HG03039 (cell line): ENCODE measurements at regions not wholly inside any gene's neighbourhood (a gene's known extent, or its start where the extent isn't known, plus 50 kb on each side); places are given as distances from the start of the nearest gene placed in this dataset.

ENCODE experiments used
- ATAC-seq: cut with Tn5 transposase; IDR thresholded peaks from one replicate; pipeline ENCODE4 v1.9.1; 2021; ENCODE audit warnings: mild to moderate bottlenecking, moderate library complexity; ENCODE audit not compliant: unreplicated experiment

- ATAC-seq, result no peak
Observed at GRCh38 chr13:26456650-26457049, 100.8 kb upstream of the WASF3 start.

GRCh38 chr13:26457212-26457611 is 100.3 kb upstream of the WASF3 start:
- ATAC-seq, result no peak

GRCh38 chr13:26458196-26458749 is 99.2 kb upstream of the WASF3 start:
- no peak for ATAC-seq

- ATAC-seq, result no peak
Observed at GRCh38 chr13:26459276-26460131, 98.0 kb upstream of the WASF3 start.

GRCh38 chr13:26460648-26461047 is 96.8 kb upstream of the WASF3 start:
- ATAC-seq, result no peak

GRCh38 chr13:26463296-26463695 is 94.2 kb upstream of the WASF3 start:
- no peak for ATAC-seq

- ATAC-seq, result no peak
Observed at GRCh38 chr13:26463848-26464247, 93.6 kb upstream of the WASF3 start.

GRCh38 chr13:26465514-26465913 is 92.0 kb upstream of the WASF3 start:
- no peak for ATAC-seq

GRCh38 chr13:26465954-26466353 is 91.5 kb upstream of the WASF3 start:
- ATAC-seq, result no peak

GRCh38 chr13:26468265-26468801 is 89.2 kb upstream of the WASF3 start:
- no peak for ATAC-seq

- ATAC-seq, result no peak
Observed at GRCh38 chr13:26469602-26470001, 87.9 kb upstream of the WASF3 start.

GRCh38 chr13:26471807-26472206 is 85.7 kb upstream of the WASF3 start:
- ATAC-seq, result no peak

GRCh38 chr13:26473571-26474230 is 83.8 kb upstream of the WASF3 start:
- no peak for ATAC-seq

- no peak for ATAC-seq
Observed at GRCh38 chr13:26474286-26474685, 83.2 kb upstream of the WASF3 start.

- ATAC-seq, result no peak
Observed at GRCh38 chr13:26475176-26476110, 82.0 kb upstream of the WASF3 start.

GRCh38 chr13:26476111-26476781 is 81.2 kb upstream of the WASF3 start:
- ATAC-seq, result no peak

- ATAC-seq, result no peak
Observed at GRCh38 chr13:26476782-26477142, 80.7 kb upstream of the WASF3 start.

GRCh38 chr13:26477681-26478080 is 79.8 kb upstream of the WASF3 start:
- ATAC-seq, result no peak

GRCh38 chr13:26480246-26480855 is 77.1 kb upstream of the WASF3 start:
- ATAC-seq, result no peak
